ENCODE measurements at regions not wholly inside any gene's neighbourhood (a gene's known extent, or its start where the extent isn't known, plus 50 kb on each side); places are given as distances from the start of the nearest gene placed in this dataset.

DNA sequence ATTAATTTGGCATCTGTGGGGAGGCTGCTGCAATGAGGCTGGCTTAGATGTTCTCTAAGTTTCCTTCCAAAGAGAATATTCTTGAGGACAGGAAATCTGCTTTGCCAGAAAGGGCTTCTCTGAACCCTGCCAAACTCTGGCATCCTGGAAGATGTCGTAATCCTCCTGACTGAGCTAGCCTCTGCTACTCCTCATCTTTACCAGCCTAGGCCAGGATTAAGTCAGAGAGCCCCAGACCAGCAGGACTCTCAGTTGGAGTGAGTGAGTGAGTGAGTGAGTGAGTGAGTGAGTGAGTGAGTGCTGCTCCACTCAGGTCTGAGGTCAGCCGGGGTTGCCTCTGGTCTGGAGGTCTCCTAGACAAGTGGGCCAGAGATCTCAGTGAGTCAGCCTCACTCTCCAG is 104.9 kb upstream of the SOD3 start:
- Histone ChIP-seq H3K27ac (no peak overlapping the region), H3K36me3 (replicated peaks) (no peaks in the 10 kb centered on the region), H3K27me3 (replicated peaks) (no peaks in the 10 kb centered on the region), H3K4me3 (ENCODE audit: low read depth, low read length) (no peak overlapping the region)
- in situ Hi-C loops (cut with HindIII; ENCODE audit: low pct_ligation_motif_present, low sequenced_read_pairs), result no loop called here
- TF ChIP-seq, protein P1, sequence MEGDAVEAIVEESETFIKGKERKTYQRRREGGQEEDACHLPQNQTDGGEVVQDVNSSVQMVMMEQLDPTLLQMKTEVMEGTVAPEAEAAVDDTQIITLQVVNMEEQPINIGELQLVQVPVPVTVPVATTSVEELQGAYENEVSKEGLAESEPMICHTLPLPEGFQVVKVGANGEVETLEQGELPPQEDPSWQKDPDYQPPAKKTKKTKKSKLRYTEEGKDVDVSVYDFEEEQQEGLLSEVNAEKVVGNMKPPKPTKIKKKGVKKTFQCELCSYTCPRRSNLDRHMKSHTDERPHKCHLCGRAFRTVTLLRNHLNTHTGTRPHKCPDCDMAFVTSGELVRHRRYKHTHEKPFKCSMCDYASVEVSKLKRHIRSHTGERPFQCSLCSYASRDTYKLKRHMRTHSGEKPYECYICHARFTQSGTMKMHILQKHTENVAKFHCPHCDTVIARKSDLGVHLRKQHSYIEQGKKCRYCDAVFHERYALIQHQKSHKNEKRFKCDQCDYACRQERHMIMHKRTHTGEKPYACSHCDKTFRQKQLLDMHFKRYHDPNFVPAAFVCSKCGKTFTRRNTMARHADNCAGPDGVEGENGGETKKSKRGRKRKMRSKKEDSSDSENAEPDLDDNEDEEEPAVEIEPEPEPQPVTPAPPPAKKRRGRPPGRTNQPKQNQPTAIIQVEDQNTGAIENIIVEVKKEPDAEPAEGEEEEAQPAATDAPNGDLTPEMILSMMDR (IDR thresholded peaks at IDR 0.05; ENCODE audit: low read depth, low read length, missing control alignments), result no peak
- DNase-seq, result no peak

DNA sequence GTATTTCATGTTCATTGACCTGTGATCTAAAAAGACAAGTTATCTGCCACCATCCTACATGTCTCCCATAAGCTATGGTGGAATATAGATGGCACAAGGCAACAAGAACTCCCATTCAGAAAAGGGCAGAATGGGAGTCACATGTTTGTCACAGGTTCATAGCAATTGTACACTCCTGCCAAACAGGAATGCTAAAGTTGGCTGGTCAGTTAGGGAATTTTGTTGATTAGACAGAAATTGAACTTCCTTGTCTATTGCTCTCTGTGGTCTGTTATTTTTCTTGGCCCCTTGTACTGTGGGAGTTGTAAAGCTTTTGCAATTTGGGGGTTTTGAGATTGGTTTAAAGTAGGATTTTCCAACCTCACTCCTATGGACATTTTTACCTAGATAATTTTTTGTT is 101.7 kb upstream of the SOD3 start:
- TF ChIP-seq, protein P1 (IDR thresholded peaks at IDR 0.05; ENCODE audit: low read depth, low read length, missing control alignments), result no peak
- H3K27me3 ChIP-seq (replicated peaks), result no peaks in the 10 kb centered on the region
- in situ Hi-C loops (cut with HindIII; ENCODE audit: low pct_ligation_motif_present, low sequenced_read_pairs), result no loop called here
- no peak overlapping the region for H3K4me3 ChIP-seq (ENCODE audit: low read depth, low read length)
- no peak overlapping the region for H3K27ac ChIP-seq
- no peak for DNase-seq
- no peaks in the 10 kb centered on the region for H3K36me3 ChIP-seq (replicated peaks)

DNA sequence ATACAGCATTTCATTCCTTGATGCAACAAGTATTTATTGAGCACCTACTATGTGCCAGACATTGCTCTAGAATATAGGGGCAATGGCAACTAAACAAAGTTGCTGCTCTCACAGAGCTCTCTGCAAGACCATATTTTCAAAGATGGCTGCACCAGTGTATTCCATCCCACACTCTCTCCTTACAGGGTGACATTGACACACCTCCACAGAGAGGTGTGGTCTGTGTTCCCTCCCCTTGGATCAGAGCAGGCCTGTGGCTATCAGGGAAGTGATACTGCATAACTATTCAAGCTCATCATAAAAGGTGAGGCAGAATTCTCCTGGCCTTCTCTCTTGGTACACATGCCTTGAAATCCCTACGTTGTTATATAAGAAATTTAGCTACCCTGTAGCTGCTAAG is 95.3 kb upstream of the SOD3 start:
- in situ Hi-C loops (cut with HindIII; ENCODE audit: low pct_ligation_motif_present, low sequenced_read_pairs), result no loop called here
- H3K27ac ChIP-seq, result no peak overlapping the region
- no peaks in the 10 kb centered on the region for H3K36me3 ChIP-seq (replicated peaks)
- no peaks in the 10 kb centered on the region for H3K27me3 ChIP-seq (replicated peaks)
- TF ChIP-seq, protein P1 (IDR thresholded peaks at IDR 0.05; ENCODE audit: low read depth, low read length, missing control alignments), result no peak
- DNase-seq, result no peak
- H3K4me3 ChIP-seq (ENCODE audit: low read depth, low read length), result no peak overlapping the region

DNA sequence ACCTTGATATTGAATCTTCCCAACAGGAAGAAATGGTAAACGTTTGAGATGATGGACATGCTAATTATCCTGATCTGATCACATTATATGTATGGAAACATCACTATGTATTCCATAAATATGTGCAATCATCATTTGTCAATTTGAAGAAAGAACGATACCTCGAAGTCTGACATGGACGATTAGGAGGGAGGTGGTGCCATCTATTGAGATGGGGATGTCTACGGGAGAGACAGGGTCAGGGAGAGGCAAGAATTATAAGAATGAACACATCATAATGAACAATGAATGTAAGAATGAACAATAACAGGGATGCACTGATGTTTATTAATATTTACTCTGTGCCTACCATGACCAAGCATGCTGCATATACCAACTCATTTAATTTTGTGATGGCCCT is 93.7 kb upstream of the SOD3 start:
- Histone ChIP-seq H3K36me3 (replicated peaks) (no peaks in the 10 kb centered on the region), H3K4me3 (ENCODE audit: low read depth, low read length) (no peak overlapping the region), H3K27me3 (replicated peaks) (no peaks in the 10 kb centered on the region), H3K27ac (no peak overlapping the region)
- TF ChIP-seq, protein P1 (IDR thresholded peaks at IDR 0.05; ENCODE audit: low read depth, low read length, missing control alignments), result no peak
- no peak for DNase-seq
- in situ Hi-C loops (cut with HindIII; ENCODE audit: low pct_ligation_motif_present, low sequenced_read_pairs), result no loop called here

DNA sequence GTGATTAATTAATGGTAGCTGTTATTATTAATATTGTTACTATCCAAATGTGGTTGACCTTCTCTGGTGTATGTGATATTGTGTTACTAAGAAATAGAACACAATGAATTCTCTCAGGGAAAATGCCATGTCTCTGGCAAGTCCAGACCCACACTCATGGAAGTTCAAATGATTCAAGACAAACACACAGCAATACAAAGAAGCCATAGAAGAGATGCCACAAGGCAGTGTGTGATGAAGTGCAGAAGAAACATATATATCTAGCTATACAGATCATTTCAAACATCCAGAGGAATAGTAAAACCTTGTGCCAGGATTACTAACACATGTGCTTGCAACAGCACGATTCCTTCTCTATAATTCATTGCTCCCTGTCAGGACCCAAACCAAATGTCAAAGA is 93.1 kb upstream of the SOD3 start:
- H3K36me3 ChIP-seq (replicated peaks), result no peaks in the 10 kb centered on the region
- no peaks in the 10 kb centered on the region for H3K27me3 ChIP-seq (replicated peaks)
- no peak overlapping the region for H3K4me3 ChIP-seq (ENCODE audit: low read depth, low read length)
- TF ChIP-seq, protein P1 (IDR thresholded peaks at IDR 0.05; ENCODE audit: low read depth, low read length, missing control alignments), result no peak
- no peak overlapping the region for H3K27ac ChIP-seq
- in situ Hi-C loops (cut with HindIII; ENCODE audit: low pct_ligation_motif_present, low sequenced_read_pairs), result no loop called here
- no peak for DNase-seq

DNA sequence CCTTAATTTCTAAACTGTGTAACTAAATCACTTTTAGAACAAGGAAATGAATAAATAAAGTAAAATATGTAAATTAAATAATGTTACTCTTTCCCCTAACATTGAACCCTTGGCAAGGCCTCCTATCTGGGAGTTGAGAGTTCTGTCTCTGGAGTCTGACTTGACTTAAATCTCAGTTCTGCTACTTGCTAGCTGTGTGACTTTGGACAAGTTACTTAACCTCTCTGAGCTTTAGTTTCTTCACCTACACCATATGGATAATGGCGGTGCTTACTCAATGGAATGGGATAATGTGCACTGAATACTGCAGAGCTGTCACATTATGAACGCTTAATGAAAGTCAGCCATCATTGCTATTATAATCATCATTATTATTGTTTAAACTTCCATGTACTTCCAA is 92.1 kb upstream of the SOD3 start:
- H3K36me3 ChIP-seq (replicated peaks), result no peaks in the 10 kb centered on the region
- DNase-seq, result no peak
- H3K27me3 ChIP-seq (replicated peaks), result no peaks in the 10 kb centered on the region
- H3K27ac ChIP-seq, result no peak overlapping the region
- TF ChIP-seq, protein P1 (IDR thresholded peaks at IDR 0.05; ENCODE audit: low read depth, low read length, missing control alignments), result no peak
- H3K4me3 ChIP-seq (ENCODE audit: low read depth, low read length), result no peak overlapping the region
- in situ Hi-C loops (cut with HindIII; ENCODE audit: low pct_ligation_motif_present, low sequenced_read_pairs), result no loop called here

All from brain microvascular endothelial cell (primary cell).